ENCODE measurements at regions not wholly inside any gene's neighbourhood (a gene's known extent, or its start where the extent isn't known, plus 50 kb on each side); places are given as distances from the start of the nearest gene placed in this dataset.

DNA sequence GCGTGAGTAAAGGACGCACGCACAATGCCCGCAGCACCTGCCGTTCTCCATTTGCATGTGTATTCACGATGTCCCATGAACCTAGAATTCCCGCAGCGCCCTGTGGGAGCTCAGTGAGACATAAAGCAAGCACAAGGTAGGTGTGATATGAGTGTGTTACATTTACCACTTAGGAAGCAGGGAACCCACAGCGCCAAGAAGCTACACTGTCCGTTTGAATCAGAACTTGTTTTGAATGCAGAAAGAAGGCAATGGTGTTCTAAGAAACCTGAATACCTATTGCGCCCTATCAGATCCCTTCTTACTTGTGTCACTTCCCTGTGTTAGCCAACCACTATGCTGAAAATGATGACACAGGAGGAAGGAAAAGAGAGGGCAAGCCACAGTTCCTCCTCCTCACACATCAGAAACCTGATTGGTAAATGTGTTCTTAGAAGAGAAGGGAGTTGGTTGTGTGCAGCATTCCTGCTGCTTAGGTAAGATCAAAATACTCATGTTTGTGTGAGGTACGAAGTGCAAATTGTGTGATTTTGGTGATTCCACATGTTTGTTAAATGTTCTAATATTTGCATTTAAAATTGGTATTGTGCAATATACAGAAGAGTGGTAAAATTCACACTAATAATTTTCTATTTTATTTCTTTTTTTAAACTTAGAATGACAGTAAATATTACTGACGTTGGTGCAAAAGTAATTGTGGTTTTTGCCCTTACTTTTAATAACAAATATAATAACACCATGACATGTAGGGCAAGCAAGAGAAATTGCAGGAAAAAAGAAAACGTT lies 185.4 kb downstream of the SEC23IP start:
- H3K4me1 ChIP-seq: no peaks in the 10 kb centered on the region
- WGBS (ENCODE audit: missing lambda C conversion rate): 46% methylated on average over 14 of the region's 14 CpGs
- no peaks in the 10 kb centered on the region for H3K9me3 ChIP-seq
- no peak overlapping the region for H3K27ac ChIP-seq
- ChIA-PET POLR2A (no interaction called here), CTCF (interaction anchor here (0.6 kb wide), 2 partner anchors 15 to 37 kb away, joined by 3 read pairs; no protein-coding TSS in a partner anchor)
- no peak overlapping the region for H3K4me3 ChIP-seq
- TF ChIP-seq, protein P1, sequence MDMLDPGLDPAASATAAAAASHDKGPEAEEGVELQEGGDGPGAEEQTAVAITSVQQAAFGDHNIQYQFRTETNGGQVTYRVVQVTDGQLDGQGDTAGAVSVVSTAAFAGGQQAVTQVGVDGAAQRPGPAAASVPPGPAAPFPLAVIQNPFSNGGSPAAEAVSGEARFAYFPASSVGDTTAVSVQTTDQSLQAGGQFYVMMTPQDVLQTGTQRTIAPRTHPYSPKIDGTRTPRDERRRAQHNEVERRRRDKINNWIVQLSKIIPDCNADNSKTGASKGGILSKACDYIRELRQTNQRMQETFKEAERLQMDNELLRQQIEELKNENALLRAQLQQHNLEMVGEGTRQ (IDR thresholded peaks at IDR 0.05): no peak
- no peak for TF ChIP-seq HOXA7 (CRISPR knock-in tag; IDR thresholded peaks at IDR 0.05)
- TF ChIP-seq HOXB5 (CRISPR knock-in tag; IDR thresholded peaks at IDR 0.05): no peak
- no peak for TF ChIP-seq FOSL2 (IDR thresholded peaks at IDR 0.05)
- no peak for TF ChIP-seq FOSL2 (CRISPR knock-in tag; IDR thresholded peaks at IDR 0.05)
- no peak for TF ChIP-seq CBX2 (IDR thresholded peaks at IDR 0.05; ENCODE audit: borderline replicate concordance, low read depth)
- no peak for TF ChIP-seq RNF2 (IDR thresholded peaks at IDR 0.05; ENCODE audit: borderline replicate concordance, low read depth)
- TF ChIP-seq, protein P2, sequence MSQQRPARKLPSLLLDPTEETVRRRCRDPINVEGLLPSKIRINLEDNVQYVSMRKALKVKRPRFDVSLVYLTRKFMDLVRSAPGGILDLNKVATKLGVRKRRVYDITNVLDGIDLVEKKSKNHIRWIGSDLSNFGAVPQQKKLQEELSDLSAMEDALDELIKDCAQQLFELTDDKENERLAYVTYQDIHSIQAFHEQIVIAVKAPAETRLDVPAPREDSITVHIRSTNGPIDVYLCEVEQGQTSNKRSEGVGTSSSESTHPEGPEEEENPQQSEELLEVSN (IDR thresholded peaks at IDR 0.05; ENCODE audit: borderline replicate concordance, low read depth): no peak
- no peak for TF ChIP-seq GATA3 (IDR thresholded peaks at IDR 0.05; ENCODE audit: borderline replicate concordance)
- TF ChIP-seq RARB (CRISPR knock-in tag; IDR thresholded peaks at IDR 0.05): no peak
- no peak for TF ChIP-seq POLR2AphosphoS2 (conservative IDR thresholded peaks at IDR 0.05; ENCODE audit: low read length)
- no peak for TF ChIP-seq MYC (IDR thresholded peaks at IDR 0.05; ENCODE audit: borderline replicate concordance, low read length)
- FAIRE-seq (no peak), DNase-seq (ENCODE audit: low read depth in 1 of 2, low spot score in 1 of 2) (no peak), ATAC-seq (no peak)
- H3K4me2 ChIP-seq: no peak overlapping the region

DNA sequence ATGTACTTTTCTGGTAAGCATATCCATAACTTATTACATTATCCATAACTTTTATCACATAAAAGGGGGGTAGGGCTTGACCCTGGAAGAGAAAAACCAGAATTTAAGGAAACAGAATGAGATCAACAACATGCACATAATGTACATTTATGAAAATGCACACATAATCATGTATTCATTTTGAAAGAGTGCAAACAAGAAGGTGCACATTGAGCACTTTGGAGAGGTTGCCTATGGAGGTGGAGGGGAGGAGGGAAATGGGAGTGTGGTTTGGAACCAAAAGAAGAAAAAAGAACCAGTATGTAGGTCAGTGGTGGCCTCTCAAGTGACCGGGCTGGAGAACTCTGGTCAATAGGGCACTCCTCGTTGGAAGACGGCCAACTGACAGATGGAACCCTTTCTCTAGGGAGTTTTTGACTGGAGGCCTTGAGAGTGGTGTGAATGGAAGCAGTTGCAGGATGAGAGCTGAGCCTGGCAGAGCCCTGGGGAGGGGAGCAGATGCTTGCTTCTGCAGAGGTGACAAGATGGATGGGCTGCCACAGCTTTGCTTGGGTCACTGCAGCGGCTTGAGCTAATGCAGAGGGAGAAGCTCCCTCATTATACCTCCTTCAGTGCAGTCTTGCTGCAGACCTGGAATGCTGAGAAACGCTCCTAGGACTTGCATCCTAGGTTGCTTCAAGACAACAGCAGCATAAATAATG lies 192.7 kb downstream of the SEC23IP start:
- no peak overlapping the region for H3K4me3 ChIP-seq
- ChIA-PET CTCF (no interaction called here), POLR2A (no interaction called here)
- no peaks in the 10 kb centered on the region for H3K4me1 ChIP-seq
- H3K27ac ChIP-seq: no peak overlapping the region
- no peak for ATAC-seq
- H3K4me2 ChIP-seq: no peak overlapping the region
- FAIRE-seq: no peak
- under 1% methylated on average over 5 of the region's 5 CpGs for WGBS (ENCODE audit: missing lambda C conversion rate)
- no peaks in the 10 kb centered on the region for H3K9me3 ChIP-seq
- TF ChIP-seq HOXA7 (CRISPR knock-in tag; IDR thresholded peaks at IDR 0.05): no peak
- no peak for TF ChIP-seq CBX8 (IDR thresholded peaks at IDR 0.05)
- TF ChIP-seq, protein P3, sequence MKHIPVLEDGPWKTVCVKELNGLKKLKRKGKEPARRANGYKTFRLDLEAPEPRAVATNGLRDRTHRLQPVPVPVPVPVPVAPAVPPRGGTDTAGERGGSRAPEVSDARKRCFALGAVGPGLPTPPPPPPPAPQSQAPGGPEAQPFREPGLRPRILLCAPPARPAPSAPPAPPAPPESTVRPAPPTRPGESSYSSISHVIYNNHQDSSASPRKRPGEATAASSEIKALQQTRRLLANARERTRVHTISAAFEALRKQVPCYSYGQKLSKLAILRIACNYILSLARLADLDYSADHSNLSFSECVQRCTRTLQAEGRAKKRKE (CRISPR knock-in tag; IDR thresholded peaks at IDR 0.05; ENCODE audit: low read depth): no peak
- no peak for TF ChIP-seq ZSCAN20 (CRISPR knock-in tag; IDR thresholded peaks at IDR 0.05)
- TF ChIP-seq ZFP36 (IDR thresholded peaks at IDR 0.05; ENCODE audit: borderline replicate concordance, partially characterized antibody): no peak
- TF ChIP-seq, protein P4, sequence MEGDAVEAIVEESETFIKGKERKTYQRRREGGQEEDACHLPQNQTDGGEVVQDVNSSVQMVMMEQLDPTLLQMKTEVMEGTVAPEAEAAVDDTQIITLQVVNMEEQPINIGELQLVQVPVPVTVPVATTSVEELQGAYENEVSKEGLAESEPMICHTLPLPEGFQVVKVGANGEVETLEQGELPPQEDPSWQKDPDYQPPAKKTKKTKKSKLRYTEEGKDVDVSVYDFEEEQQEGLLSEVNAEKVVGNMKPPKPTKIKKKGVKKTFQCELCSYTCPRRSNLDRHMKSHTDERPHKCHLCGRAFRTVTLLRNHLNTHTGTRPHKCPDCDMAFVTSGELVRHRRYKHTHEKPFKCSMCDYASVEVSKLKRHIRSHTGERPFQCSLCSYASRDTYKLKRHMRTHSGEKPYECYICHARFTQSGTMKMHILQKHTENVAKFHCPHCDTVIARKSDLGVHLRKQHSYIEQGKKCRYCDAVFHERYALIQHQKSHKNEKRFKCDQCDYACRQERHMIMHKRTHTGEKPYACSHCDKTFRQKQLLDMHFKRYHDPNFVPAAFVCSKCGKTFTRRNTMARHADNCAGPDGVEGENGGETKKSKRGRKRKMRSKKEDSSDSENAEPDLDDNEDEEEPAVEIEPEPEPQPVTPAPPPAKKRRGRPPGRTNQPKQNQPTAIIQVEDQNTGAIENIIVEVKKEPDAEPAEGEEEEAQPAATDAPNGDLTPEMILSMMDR (IDR thresholded peaks at IDR 0.05): no peak
- TF ChIP-seq RNF2 (IDR thresholded peaks at IDR 0.05; ENCODE audit: borderline replicate concordance, low read depth): no peak
- TF ChIP-seq GATA3 (IDR thresholded peaks at IDR 0.05; ENCODE audit: borderline replicate concordance): no peak
- TF ChIP-seq, protein P5, sequence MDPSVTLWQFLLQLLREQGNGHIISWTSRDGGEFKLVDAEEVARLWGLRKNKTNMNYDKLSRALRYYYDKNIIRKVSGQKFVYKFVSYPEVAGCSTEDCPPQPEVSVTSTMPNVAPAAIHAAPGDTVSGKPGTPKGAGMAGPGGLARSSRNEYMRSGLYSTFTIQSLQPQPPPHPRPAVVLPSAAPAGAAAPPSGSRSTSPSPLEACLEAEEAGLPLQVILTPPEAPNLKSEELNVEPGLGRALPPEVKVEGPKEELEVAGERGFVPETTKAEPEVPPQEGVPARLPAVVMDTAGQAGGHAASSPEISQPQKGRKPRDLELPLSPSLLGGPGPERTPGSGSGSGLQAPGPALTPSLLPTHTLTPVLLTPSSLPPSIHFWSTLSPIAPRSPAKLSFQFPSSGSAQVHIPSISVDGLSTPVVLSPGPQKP (IDR thresholded peaks at IDR 0.05; ENCODE audit: low read depth, low read length): no peak
- TF ChIP-seq, protein P6, sequence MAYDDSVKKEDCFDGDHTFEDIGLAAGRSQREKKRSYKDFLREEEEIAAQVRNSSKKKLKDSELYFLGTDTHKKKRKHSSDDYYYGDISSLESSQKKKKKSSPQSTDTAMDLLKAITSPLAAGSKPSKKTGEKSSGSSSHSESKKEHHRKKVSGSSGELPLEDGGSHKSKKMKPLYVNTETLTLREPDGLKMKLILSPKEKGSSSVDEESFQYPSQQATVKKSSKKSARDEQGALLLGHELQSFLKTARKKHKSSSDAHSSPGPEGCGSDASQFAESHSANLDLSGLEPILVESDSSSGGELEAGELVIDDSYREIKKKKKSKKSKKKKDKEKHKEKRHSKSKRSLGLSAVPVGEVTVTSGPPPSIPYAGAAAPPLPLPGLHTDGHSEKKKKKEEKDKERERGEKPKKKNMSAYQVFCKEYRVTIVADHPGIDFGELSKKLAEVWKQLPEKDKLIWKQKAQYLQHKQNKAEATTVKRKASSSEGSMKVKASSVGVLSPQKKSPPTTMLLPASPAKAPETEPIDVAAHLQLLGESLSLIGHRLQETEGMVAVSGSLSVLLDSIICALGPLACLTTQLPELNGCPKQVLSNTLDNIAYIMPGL (CRISPR knock-in tag; IDR thresholded peaks at IDR 0.05; ENCODE audit: borderline replicate concordance): no peak
- TF ChIP-seq JUNB (IDR thresholded peaks at IDR 0.05): no peak
- no peak for TF ChIP-seq MYC (IDR thresholded peaks at IDR 0.05; ENCODE audit: borderline replicate concordance, low read length)
- TF ChIP-seq CHD2 (IDR thresholded peaks at IDR 0.05; ENCODE audit: low read length, partially characterized antibody): no peak
- no peak for TF ChIP-seq KDM5A (IDR thresholded peaks at IDR 0.05)
- TF ChIP-seq FOSL2 (IDR thresholded peaks at IDR 0.05): no peak
- no peak for TF ChIP-seq FOSL2 (CRISPR knock-in tag; IDR thresholded peaks at IDR 0.05)
- TF ChIP-seq MAFK (IDR thresholded peaks at IDR 0.05; ENCODE audit: partially characterized antibody): no peak
- TF ChIP-seq EHMT2 (IDR thresholded peaks at IDR 0.05; ENCODE audit: low read depth): no peak
- no peak for DNase-seq (ENCODE audit: low read depth in 1 of 2, low spot score in 1 of 2)
